HepG2 (cell line): ENCODE measurements at regions not wholly inside any gene's neighbourhood (a gene's known extent, or its start where the extent isn't known, plus 50 kb on each side); places are given as distances from the start of the nearest gene placed in this dataset.

Experiments used
- ATAC-seq: fragments of 200-7000 bp; cut with Tn5 transposase; 3 replicates; pipeline ENCODE4 v1.9.1; 2020; ENCODE audit warnings: mild to moderate bottlenecking, moderate library complexity
- BruUV-seq: library from RNA; stranded (reverse); fragments of 400-500 nt; replicated peaks from 2 replicates; lab custom pipeline; 2021; lab: Mats Ljungman, UMichigan
- CTCF ChIA-PET: fragments of 300-600 bp; formaldehyde crosslinking; extraction: SDS; loops from one replicate; lab custom pipeline; 2021; ENCODE audit warnings: low total read pairs, inconsistent platforms, low intra/inter-chr PET ratio; lab: Yijun Ruan, JAX
- POLR2A ChIA-PET: fragments of 350-600 bp; sonication (Branson Sonifier 250); formaldehyde crosslinking; loops from one replicate; lab custom pipeline; 2020; ENCODE audit warnings: antibody characterized with exemption, inconsistent platforms; lab: Yijun Ruan, JAX
- DNase-seq: peaks from one replicate; pipeline ENCODE4 v3.0.0-alpha.2; 2015; ENCODE audit warnings: low spot score
- FAIRE-seq: peaks from 3 replicates; lab custom pipeline; 2011; peaks lifted over from hg19 to GRCh38; lab: Jason Lieb, UNC
- H2AFZ ChIP-seq: one replicate; pipeline ENCODE4 v1.6.1; 2011; ENCODE audit warnings: low read length, inconsistent platforms
- H3K27ac ChIP-seq: fragments of 300-600 bp; 3 replicates; pipeline ENCODE4 v1.8.0; 2011; ENCODE audit warnings: mixed run types, mild to moderate bottlenecking, mixed read lengths, low read length, inconsistent platforms; ENCODE audit not compliant: insufficient read depth; ENCODE audit errors: extremely low read length
- H3K27me3 ChIP-seq, 2 experiments: fragments of 200-600 bp in 1 of 2; 2 replicates in 1 of 2; 3 replicates in 1 of 2; pipeline versions ENCODE4 v1.6.0 to v1.8.0; 2011; ENCODE audit warnings: low read length in 2 of 2, mild to moderate bottlenecking in 2 of 2, moderate library complexity in 2 of 2, inconsistent platforms in 1 of 2; ENCODE audit not compliant: insufficient read depth in 2 of 2, control insufficient read depth in 1 of 2
- H3K36me3 ChIP-seq, 2 experiments: fragments of 200-600 bp in 1 of 2; replicated peaks in 1 of 2; 2 replicates in 1 of 2; 3 replicates in 1 of 2; pipeline versions ENCODE4 v1.5.1 to v1.8.0; 2011; ENCODE audit warnings: low read length in 2 of 2, inconsistent platforms in 1 of 2; ENCODE audit not compliant: insufficient read depth in 2 of 2, control insufficient read depth in 1 of 2
- H3K4me1 ChIP-seq: 2 replicates; pipeline ENCODE4 v1.5.1; 2012; ENCODE audit warnings: low read length, inconsistent platforms; ENCODE audit not compliant: insufficient read depth
- H3K4me2 ChIP-seq: 2 replicates; pipeline ENCODE4 v1.6.0; 2011; ENCODE audit warnings: low read depth, low read length, inconsistent platforms
- H3K4me3 ChIP-seq, 3 experiments: fragments of 200-600 bp in 1 of 3; sonication (generic), shearing (Covaris generic) in 1 of 3; replicated peaks in 1 of 3; 2 replicates each; pipeline ENCODE4 v1.5.1; 2011 to 2016; ENCODE audit warnings: low read length in 3 of 3, inconsistent platforms in 2 of 3, low read depth in 2 of 3, mild to moderate bottlenecking in 2 of 3, control low read depth in 1 of 3, mixed read lengths in 1 of 3; ENCODE audit not compliant: insufficient read depth in 1 of 3
- H3K79me2 ChIP-seq: one replicate; pipeline ENCODE4 v1.6.1; 2011; ENCODE audit warnings: low read length, inconsistent platforms; ENCODE audit not compliant: insufficient read depth
- H3K9ac ChIP-seq: 2 replicates; pipeline ENCODE4 v1.6.0; 2011; ENCODE audit warnings: mild to moderate bottlenecking, low read depth, low read length, inconsistent platforms; ENCODE audit not compliant: insufficient read depth
- H3K9me3 ChIP-seq: 2 replicates; pipeline ENCODE4 v1.5.1; 2012; ENCODE audit warnings: mild to moderate bottlenecking, low read length
- H4K20me1 ChIP-seq: 2 replicates; pipeline ENCODE4 v1.6.0; 2011; ENCODE audit warnings: inconsistent platforms, mild to moderate bottlenecking, low read length, moderate library complexity; ENCODE audit not compliant: insufficient read depth
- MAFG ChIP-seq: sonication (generic); formaldehyde crosslinking; IDR thresholded peaks from 2 replicates; pipeline ENCODE4 v1.5.1; 2020; ENCODE audit warnings: mild to moderate bottlenecking, missing genetic modification reagents
- MAFK ChIP-seq, 2 experiments: IDR thresholded peaks in 1 of 2; conservative IDR thresholded peaks in 1 of 2; 2 replicates each; pipeline ENCODE4 v1.6.1; 2011; ENCODE audit warnings: improper control_type of control experiment in 2 of 2, low read length in 2 of 2
- PREB ChIP-seq: sonication (generic); formaldehyde crosslinking; IDR thresholded peaks from 2 replicates; pipeline ENCODE4 v1.4.0; 2020; ENCODE audit warnings: missing genetic modification reagents
- RAD21 ChIP-seq: fragments of 450-650 bp; formaldehyde crosslinking; IDR thresholded peaks from 2 replicates; pipeline ENCODE4 v1.5.0; 2020; ENCODE audit warnings: mild to moderate bottlenecking
- RFX1 ChIP-seq: fragments of 450-650 bp; IDR thresholded peaks from 2 replicates; pipeline ENCODE4 v1.6.1; 2017
- TARDBP ChIP-seq: sonication (generic); formaldehyde crosslinking; IDR thresholded peaks from 2 replicates; pipeline ENCODE4 v1.8.0; 2022; ENCODE audit warnings: mild to moderate bottlenecking, missing genetic modification reagents
- TMF1 ChIP-seq: sonication (generic); formaldehyde crosslinking; IDR thresholded peaks from 2 replicates; pipeline ENCODE4 v1.8.1; 2022; ENCODE audit warnings: low read depth, missing genetic modification reagents
- ZHX2 ChIP-seq, 2 experiments: sonication (generic) in 1 of 2; formaldehyde crosslinking in 1 of 2; IDR thresholded peaks; 2 replicates each; pipeline versions ENCODE4 v1.6.1 to v1.9.0; 2014 to 2022; ENCODE audit warnings: antibody characterized with exemption in 1 of 2, borderline replicate concordance in 1 of 2, inconsistent platforms in 1 of 2, low read depth in 1 of 2, missing genetic modification reagents in 1 of 2
- ZMAT3 ChIP-seq: sonication (generic); formaldehyde crosslinking; conservative IDR thresholded peaks from 2 replicates; pipeline ENCODE4 v1.7.0; 2021; ENCODE audit warnings: missing genetic modification reagents
- ZNF235 ChIP-seq: sonication (generic); formaldehyde crosslinking; IDR thresholded peaks from 2 replicates; pipeline ENCODE4 v1.8.1; 2023; ENCODE audit warnings: mild to moderate bottlenecking, missing genetic modification reagents, borderline replicate concordance
- ZNF24 ChIP-seq: fragments of 450-650 bp; IDR thresholded peaks from 2 replicates; pipeline ENCODE4 v1.6.1; 2017; ENCODE audit warnings: antibody characterized with exemption, mild to moderate bottlenecking
- ZNF616 ChIP-seq: sonication (generic); formaldehyde crosslinking; IDR thresholded peaks from 2 replicates; pipeline ENCODE4 v1.5.0; 2020; ENCODE audit warnings: low read depth, mild to moderate bottlenecking, missing genetic modification reagents
- ZNF670 ChIP-seq: sonication (generic); formaldehyde crosslinking; IDR thresholded peaks from 2 replicates; pipeline ENCODE4 v1.8.0; 2022; ENCODE audit warnings: mild to moderate bottlenecking, missing genetic modification reagents, borderline replicate concordance
- ZNF720 ChIP-seq: sonication (generic); formaldehyde crosslinking; IDR thresholded peaks from 2 replicates; pipeline ENCODE4 v1.4.0; 2020; ENCODE audit warnings: missing genetic modification reagents
- in situ Hi-C: cut with HindIII; loops from 2 replicates; pipeline ENCODE4 v1.10.0; 2017; ENCODE audit warnings: low pct_unique_long_range_greater_than_20kb; ENCODE audit not compliant: extremely low pct_ligation_motif_present
- intact Hi-C: fragments of 100-400 bp; cut with micrococcal nuclease; formaldehyde crosslinking; loops from one replicate; pipeline ENCODE4 v1.10.0; 2022; ENCODE audit not compliant: unreplicated experiment
- TF ChIP-seq, protein P1 (sequence below): sonication (generic); formaldehyde crosslinking; IDR thresholded peaks from 2 replicates; pipeline ENCODE4 v1.4.0; 2020; ENCODE audit warnings: missing genetic modification reagents

GRCh38 chr5:72641164-72641563, 134.0 kb upstream of the ZNF366 start (continued):
- TF ChIP-seq MAFK (conservative IDR thresholded peaks at IDR 0.05 in 1 of 2, IDR thresholded peaks at IDR 0.05 in 1 of 2; ENCODE audit: low read length in 2 of 2) = no peak
- TF ChIP-seq TMF1 (CRISPR knock-in tag) = no peak
- no peak for TF ChIP-seq PREB
- no peak for TF ChIP-seq MAFG
- TF ChIP-seq, all 625 proteins: peak for 0

DNA sequence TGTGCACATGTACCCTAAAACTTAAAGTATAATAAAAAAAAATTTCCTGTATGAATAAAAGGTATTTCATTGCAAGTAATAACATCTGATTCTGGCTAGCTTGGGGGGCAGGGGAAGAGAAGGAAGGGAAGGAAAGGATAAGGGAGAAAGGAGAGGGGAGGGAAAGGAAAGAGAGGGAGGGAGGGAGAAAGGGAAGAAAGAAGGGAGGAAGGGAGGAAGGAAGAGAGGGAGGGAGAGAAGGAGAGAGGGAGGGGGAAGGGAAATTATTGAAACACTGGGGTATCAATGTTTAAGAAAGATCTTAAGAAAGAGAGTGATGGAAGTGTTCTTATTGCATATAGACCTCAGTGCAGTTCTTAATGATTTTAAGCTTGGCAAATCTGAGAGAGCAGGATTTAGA, 129.8 kb upstream of the ZNF366 start:
- no peaks in the 10 kb centered on the region for H3K27me3 ChIP-seq
- no peaks in the 10 kb centered on the region for H3K79me2 ChIP-seq
- H3K9me3 ChIP-seq = no peaks in the 10 kb centered on the region
- no peak overlapping the region for H3K27ac ChIP-seq
- BruUV-seq = no TSS peak
- H3K36me3 ChIP-seq = no peaks in the 10 kb centered on the region
- H2AFZ ChIP-seq = no peak overlapping the region
- in situ Hi-C loops = no loop called here
- DNase-seq (no peak), FAIRE-seq (no peak), ATAC-seq (no peak)
- CTCF ChIA-PET = no interaction called here
- H4K20me1 ChIP-seq = no peaks in the 10 kb centered on the region
- H3K4me3 ChIP-seq = no peak overlapping the region
- POLR2A ChIA-PET = no interaction called here
- no peak overlapping the region for H3K4me2 ChIP-seq
- intact Hi-C loops = no loop called here
- no peak overlapping the region for H3K9ac ChIP-seq
- peaks cover 12% of the 10 kb centered on the region for H3K4me1 ChIP-seq
- TF ChIP-seq ZNF616 (CRISPR knock-in tag) (no peak), ZNF720 (CRISPR knock-in tag) (no peak), ZNF235 (no peak), ZNF24 (no peak), ZMAT3 (no peak), RAD21 (CRISPR knock-in tag) (no peak), ZNF670 (CRISPR knock-in tag) (no peak), ZHX2 (IDR thresholded peaks at IDR 0.05; ENCODE audit: low read depth) (no peak), ZHX2 (CRISPR knock-in tag; IDR thresholded peaks at IDR 0.05; ENCODE audit: borderline replicate concordance) (no peak), TARDBP (no peak), RFX1 (no peak)
- TF ChIP-seq, protein P1, sequence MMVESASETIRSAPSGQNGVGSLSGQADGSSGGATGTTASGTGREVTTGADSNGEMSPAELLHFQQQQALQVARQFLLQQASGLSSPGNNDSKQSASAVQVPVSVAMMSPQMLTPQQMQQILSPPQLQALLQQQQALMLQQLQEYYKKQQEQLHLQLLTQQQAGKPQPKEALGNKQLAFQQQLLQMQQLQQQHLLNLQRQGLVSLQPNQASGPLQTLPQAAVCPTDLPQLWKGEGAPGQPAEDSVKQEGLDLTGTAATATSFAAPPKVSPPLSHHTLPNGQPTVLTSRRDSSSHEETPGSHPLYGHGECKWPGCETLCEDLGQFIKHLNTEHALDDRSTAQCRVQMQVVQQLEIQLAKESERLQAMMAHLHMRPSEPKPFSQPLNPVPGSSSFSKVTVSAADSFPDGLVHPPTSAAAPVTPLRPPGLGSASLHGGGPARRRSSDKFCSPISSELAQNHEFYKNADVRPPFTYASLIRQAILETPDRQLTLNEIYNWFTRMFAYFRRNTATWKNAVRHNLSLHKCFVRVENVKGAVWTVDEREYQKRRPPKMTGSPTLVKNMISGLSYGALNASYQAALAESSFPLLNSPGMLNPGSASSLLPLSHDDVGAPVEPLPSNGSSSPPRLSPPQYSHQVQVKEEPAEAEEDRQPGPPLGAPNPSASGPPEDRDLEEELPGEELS (CRISPR knock-in tag) = no peak
